Fibroblast of villous mesenchyme (primary cell): ENCODE measurements at regions not wholly inside any gene's neighbourhood (a gene's known extent, or its start where the extent isn't known, plus 50 kb on each side); places are given as distances from the start of the nearest gene placed in this dataset.

Experiments
- DNase-seq: peaks from one replicate; pipeline ENCODE4 v3.0.0-alpha.2; 2010; ENCODE audit warnings: low read depth
- H3K4me3 ChIP-seq: 2 replicates; pipeline ENCODE4 v1.5.1; 2011; ENCODE audit warnings: low read depth, mild to moderate bottlenecking, low read length
- TF ChIP-seq, protein P1 (sequence below): IDR thresholded peaks from 2 replicates; pipeline ENCODE4 v1.5.1; 2012; ENCODE audit warnings: low read depth, mild to moderate bottlenecking, low read length; ENCODE audit not compliant: insufficient read depth

DNA sequence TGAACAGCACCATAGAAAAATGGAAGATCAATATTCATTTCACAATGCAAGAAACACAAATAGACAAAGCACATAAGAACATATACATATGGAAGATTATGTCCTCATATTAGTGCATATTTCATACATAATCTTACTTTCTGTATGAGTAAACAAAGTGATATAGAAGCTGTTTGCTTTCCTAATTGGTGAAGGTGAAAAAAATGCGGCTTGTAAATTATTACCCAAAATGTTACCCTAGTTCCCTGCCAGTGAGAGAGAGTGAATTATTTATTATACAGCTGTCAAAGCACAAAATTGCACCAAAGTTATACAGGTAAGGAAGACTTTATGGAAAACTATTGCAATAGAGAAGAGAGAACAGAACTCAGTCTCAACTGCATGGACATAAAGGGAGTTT lies 1485.0 kb upstream of the CDH9 start:
- TF ChIP-seq, protein P1, sequence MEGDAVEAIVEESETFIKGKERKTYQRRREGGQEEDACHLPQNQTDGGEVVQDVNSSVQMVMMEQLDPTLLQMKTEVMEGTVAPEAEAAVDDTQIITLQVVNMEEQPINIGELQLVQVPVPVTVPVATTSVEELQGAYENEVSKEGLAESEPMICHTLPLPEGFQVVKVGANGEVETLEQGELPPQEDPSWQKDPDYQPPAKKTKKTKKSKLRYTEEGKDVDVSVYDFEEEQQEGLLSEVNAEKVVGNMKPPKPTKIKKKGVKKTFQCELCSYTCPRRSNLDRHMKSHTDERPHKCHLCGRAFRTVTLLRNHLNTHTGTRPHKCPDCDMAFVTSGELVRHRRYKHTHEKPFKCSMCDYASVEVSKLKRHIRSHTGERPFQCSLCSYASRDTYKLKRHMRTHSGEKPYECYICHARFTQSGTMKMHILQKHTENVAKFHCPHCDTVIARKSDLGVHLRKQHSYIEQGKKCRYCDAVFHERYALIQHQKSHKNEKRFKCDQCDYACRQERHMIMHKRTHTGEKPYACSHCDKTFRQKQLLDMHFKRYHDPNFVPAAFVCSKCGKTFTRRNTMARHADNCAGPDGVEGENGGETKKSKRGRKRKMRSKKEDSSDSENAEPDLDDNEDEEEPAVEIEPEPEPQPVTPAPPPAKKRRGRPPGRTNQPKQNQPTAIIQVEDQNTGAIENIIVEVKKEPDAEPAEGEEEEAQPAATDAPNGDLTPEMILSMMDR: no peak
- no peak for DNase-seq
- H3K4me3 ChIP-seq: no peak overlapping the region

DNA sequence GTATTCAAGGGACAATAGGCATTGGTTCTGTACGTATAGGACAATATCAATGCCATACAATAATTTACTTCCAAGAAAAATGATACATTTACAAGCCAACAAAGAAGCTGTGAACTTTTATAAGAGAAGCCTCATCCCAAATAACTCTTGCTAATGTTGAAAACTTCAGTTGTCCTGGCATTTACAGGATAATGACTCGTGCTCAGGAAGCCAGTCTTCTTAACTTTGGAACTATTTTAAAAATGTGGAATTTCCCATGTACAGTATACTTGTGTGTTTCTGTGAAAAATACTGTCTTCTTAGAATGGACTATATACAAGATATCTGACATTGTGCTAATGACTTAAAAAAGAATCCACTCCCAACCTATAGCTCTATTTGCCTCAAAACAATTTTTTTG lies 1479.3 kb upstream of the CDH9 start:
- H3K4me3 ChIP-seq: no peak overlapping the region
- no peak for DNase-seq
- TF ChIP-seq, protein P1: no peak

DNA sequence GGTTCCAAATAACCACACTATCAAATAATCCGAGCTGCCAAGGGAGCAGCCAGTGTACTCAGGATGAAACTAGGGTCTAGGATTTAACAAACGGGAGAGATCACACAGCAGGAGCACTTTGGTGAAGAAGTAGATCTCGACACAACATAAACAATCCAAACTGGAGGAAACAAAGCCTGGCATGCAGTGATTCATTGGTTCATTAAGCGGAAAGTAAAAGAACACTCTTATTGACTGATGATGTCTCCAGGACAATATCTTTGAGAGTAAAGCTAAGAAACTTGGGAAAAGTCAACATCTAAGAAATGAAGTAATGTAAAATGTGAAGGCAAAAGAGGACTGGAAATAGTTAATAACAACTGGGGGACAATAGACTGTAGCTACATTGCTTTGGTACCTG lies 1478.3 kb upstream of the CDH9 start:
- no peak for DNase-seq
- H3K4me3 ChIP-seq: no peak overlapping the region
- TF ChIP-seq, protein P1: no peak

- TF ChIP-seq, protein P1: no peak
- no peak for DNase-seq
- no peak overlapping the region for H3K4me3 ChIP-seq
These were observed 1474.3 kb upstream of the CDH9 start for GRCh38 chr5:28512648-28513047.

- TF ChIP-seq, protein P1: no peak
- no peak for DNase-seq
- H3K4me3 ChIP-seq: no peak overlapping the region
These were observed 1466.7 kb upstream of the CDH9 start for GRCh38 chr5:28505121-28505520.

DNA sequence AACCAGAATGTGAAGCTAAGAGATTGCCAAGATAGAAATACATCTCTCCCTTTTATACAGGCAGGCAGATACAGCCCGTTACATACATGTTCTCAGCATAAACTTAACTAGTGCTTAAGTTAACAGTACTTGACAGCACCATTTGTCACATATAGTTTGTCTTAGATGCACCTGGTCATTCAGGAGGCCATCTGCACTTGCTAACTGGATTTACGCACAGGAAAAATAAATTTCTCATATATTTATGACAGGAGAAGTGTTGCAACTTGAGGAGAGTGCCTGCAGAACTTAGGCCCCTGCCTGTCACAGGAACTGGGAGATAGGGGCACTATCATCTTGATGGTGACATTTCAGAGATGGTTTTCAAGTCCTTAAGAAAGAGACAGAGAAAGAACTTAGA lies 1462.1 kb upstream of the CDH9 start:
- TF ChIP-seq, protein P1: no peak
- no peak for DNase-seq
- no peak overlapping the region for H3K4me3 ChIP-seq

GRCh38 chr5:28499766-28500290 lies 1461.4 kb upstream of the CDH9 start:
- DNase-seq: no peak
- no peak overlapping the region for H3K4me3 ChIP-seq
- TF ChIP-seq, protein P1: no peak
